ENCODE measurements at regions not wholly inside any gene's neighbourhood (a gene's known extent, or its start where the extent isn't known, plus 50 kb on each side); places are given as distances from the start of the nearest gene placed in this dataset.

GRCh38 chr3:110646496-110646895, 425.1 kb upstream of the NECTIN3 start:
- H3K27me3 Mint-ChIP-seq: no peaks in the 10 kb centered on the region
- no peaks in the 10 kb centered on the region for H3K36me3 Mint-ChIP-seq (ENCODE audit: low read depth)
- no peaks in the 10 kb centered on the region for H3K9me3 Mint-ChIP-seq
- H3K4me1 Mint-ChIP-seq (ENCODE audit: low read depth): no peaks in the 10 kb centered on the region
- H3K27ac Mint-ChIP-seq: no peak overlapping the region
- H3K4me3 Mint-ChIP-seq: no peak overlapping the region

GRCh38 chr3:110647586-110647985, 424.0 kb upstream of the NECTIN3 start:
- Mint-ChIP-seq H3K9me3 (no peaks in the 10 kb centered on the region), H3K27ac (no peak overlapping the region), H3K4me3 (no peak overlapping the region), H3K27me3 (no peaks in the 10 kb centered on the region), H3K36me3 (ENCODE audit: low read depth) (no peaks in the 10 kb centered on the region), H3K4me1 (ENCODE audit: low read depth) (no peaks in the 10 kb centered on the region)

- no peak overlapping the region for H3K4me3 Mint-ChIP-seq
- H3K27ac Mint-ChIP-seq: no peak overlapping the region
- H3K4me1 Mint-ChIP-seq (ENCODE audit: low read depth): no peaks in the 10 kb centered on the region
- no peaks in the 10 kb centered on the region for H3K27me3 Mint-ChIP-seq
- H3K36me3 Mint-ChIP-seq (ENCODE audit: low read depth): no peaks in the 10 kb centered on the region
- no peaks in the 10 kb centered on the region for H3K9me3 Mint-ChIP-seq
These were observed 420.9 kb upstream of the NECTIN3 start for GRCh38 chr3:110650741-110651140.

DNA sequence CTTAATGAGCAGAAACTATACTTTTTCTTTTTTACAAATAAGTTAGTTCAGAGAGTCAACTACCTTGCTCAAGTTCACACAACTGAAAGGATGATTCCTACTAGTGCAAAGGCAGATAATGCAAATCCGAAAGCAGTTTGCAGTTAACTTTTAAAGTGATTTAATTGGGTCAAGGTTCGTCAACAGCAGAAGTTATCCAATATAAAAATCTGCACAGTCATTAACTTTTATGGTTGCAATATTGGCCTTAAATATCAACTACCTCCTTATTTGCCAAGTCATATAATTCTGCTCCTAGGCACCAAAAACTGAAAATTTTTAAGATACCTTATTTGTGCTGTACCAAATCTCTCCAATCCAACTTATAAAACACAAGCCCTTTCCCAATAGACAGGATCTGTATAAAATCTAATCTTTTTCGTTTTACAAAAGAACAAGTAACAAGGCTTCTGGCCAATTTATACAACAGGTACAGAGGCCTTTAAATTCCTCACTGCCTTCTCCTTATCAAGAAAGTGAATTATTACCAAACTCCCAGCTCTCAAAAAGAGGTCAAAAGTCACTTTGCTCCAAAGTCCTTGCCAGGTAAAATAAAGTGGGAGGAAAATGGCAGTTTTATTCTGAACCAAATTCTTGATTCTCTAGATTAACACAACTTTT, 416.6 kb upstream of the NECTIN3 start:
- H3K4me3 Mint-ChIP-seq: no peak overlapping the region
- H3K4me1 Mint-ChIP-seq (ENCODE audit: low read depth): no peaks in the 10 kb centered on the region
- H3K27me3 Mint-ChIP-seq: no peaks in the 10 kb centered on the region
- no peaks in the 10 kb centered on the region for H3K36me3 Mint-ChIP-seq (ENCODE audit: low read depth)
- H3K27ac Mint-ChIP-seq: no peak overlapping the region
- no peaks in the 10 kb centered on the region for H3K9me3 Mint-ChIP-seq

- Mint-ChIP-seq H3K4me1 (ENCODE audit: low read depth) (no peaks in the 10 kb centered on the region), H3K27ac (no peak overlapping the region), H3K9me3 (no peaks in the 10 kb centered on the region), H3K36me3 (ENCODE audit: low read depth) (no peaks in the 10 kb centered on the region), H3K4me3 (no peak overlapping the region), H3K27me3 (no peaks in the 10 kb centered on the region)
These were observed 415.1 kb upstream of the NECTIN3 start for GRCh38 chr3:110656394-110657025.

GRCh38 chr3:110664148-110664547, 407.5 kb upstream of the NECTIN3 start:
- no peaks in the 10 kb centered on the region for H3K36me3 Mint-ChIP-seq (ENCODE audit: low read depth)
- no peak overlapping the region for H3K27ac Mint-ChIP-seq
- H3K9me3 Mint-ChIP-seq: peaks cover 9% of the 10 kb centered on the region
- no peaks in the 10 kb centered on the region for H3K4me1 Mint-ChIP-seq (ENCODE audit: low read depth)
- no peak overlapping the region for H3K4me3 Mint-ChIP-seq
- no peaks in the 10 kb centered on the region for H3K27me3 Mint-ChIP-seq

DNA sequence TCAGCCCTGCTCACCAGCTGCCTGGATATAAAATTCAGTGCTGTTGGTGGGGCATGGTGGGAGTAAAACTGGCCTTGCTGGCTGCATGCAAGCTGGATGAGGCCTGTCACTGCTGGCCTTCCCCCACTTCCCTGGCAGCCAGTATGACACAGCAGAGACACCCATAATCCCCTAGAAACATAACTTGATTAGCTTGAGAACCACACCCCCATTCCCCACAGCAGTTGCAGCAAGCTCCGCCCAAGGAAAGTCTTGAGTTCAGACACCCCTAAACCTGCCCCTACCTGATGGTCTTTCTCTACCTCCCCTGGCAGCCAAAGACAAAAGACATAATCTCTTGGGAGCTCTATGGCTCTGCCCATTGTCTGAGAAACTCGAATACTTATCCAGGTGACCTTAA, 405.1 kb upstream of the NECTIN3 start:
- H3K9me3 Mint-ChIP-seq: peaks cover 20% of the 10 kb centered on the region
- H3K4me1 Mint-ChIP-seq (ENCODE audit: low read depth): no peaks in the 10 kb centered on the region
- no peak overlapping the region for H3K4me3 Mint-ChIP-seq
- H3K27ac Mint-ChIP-seq: no peak overlapping the region
- H3K27me3 Mint-ChIP-seq: no peaks in the 10 kb centered on the region
- no peaks in the 10 kb centered on the region for H3K36me3 Mint-ChIP-seq (ENCODE audit: low read depth)

- no peaks in the 10 kb centered on the region for H3K36me3 Mint-ChIP-seq (ENCODE audit: low read depth)
- no peak overlapping the region for H3K4me3 Mint-ChIP-seq
- peaks cover 20% of the 10 kb centered on the region for H3K9me3 Mint-ChIP-seq
- H3K4me1 Mint-ChIP-seq (ENCODE audit: low read depth): no peaks in the 10 kb centered on the region
- no peak overlapping the region for H3K27ac Mint-ChIP-seq
- H3K27me3 Mint-ChIP-seq: no peaks in the 10 kb centered on the region
These were observed 404.4 kb upstream of the NECTIN3 start for GRCh38 chr3:110667216-110667615.

GRCh38 chr3:110670407-110670806, 401.2 kb upstream of the NECTIN3 start:
- H3K4me3 Mint-ChIP-seq: no peak overlapping the region
- H3K9me3 Mint-ChIP-seq: peaks cover 26% of the 10 kb centered on the region
- H3K27me3 Mint-ChIP-seq: no peaks in the 10 kb centered on the region
- no peak overlapping the region for H3K27ac Mint-ChIP-seq
- no peaks in the 10 kb centered on the region for H3K4me1 Mint-ChIP-seq (ENCODE audit: low read depth)
- H3K36me3 Mint-ChIP-seq (ENCODE audit: low read depth): no peaks in the 10 kb centered on the region

DNA sequence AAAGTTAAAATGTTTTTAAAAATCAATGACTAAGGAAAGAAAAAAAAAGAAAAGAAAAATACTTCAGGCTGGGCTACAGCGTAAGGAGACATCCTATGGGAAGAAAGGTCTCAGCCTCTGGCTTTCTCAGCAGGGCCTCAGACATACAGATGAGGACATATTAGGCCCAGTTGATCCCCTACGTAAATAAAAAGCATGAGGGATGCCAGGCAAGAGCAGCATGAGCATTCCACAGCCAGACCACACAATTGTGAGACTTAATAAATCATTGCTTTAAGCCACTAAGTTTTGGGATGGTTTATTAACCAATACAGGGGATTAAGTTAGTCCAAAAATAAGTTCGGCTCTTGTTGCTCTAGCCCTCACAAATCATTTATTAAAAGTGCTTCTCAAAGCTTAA, 394.1 kb upstream of the NECTIN3 start:
- Mint-ChIP-seq H3K27me3 (no peaks in the 10 kb centered on the region), H3K9me3 (peaks cover 6% of the 10 kb centered on the region), H3K4me1 (ENCODE audit: low read depth) (no peaks in the 10 kb centered on the region), H3K4me3 (no peak overlapping the region), H3K27ac (no peak overlapping the region), H3K36me3 (ENCODE audit: low read depth) (no peaks in the 10 kb centered on the region)

GRCh38 chr3:110679285-110679684, 392.3 kb upstream of the NECTIN3 start:
- H3K27me3 Mint-ChIP-seq: no peaks in the 10 kb centered on the region
- H3K4me3 Mint-ChIP-seq: no peak overlapping the region
- no peaks in the 10 kb centered on the region for H3K4me1 Mint-ChIP-seq (ENCODE audit: low read depth)
- H3K36me3 Mint-ChIP-seq (ENCODE audit: low read depth): no peaks in the 10 kb centered on the region
- no peaks in the 10 kb centered on the region for H3K9me3 Mint-ChIP-seq
- no peak overlapping the region for H3K27ac Mint-ChIP-seq

- H3K4me1 Mint-ChIP-seq (ENCODE audit: low read depth): no peaks in the 10 kb centered on the region
- H3K4me3 Mint-ChIP-seq: no peak overlapping the region
- no peaks in the 10 kb centered on the region for H3K9me3 Mint-ChIP-seq
- H3K36me3 Mint-ChIP-seq (ENCODE audit: low read depth): no peaks in the 10 kb centered on the region
- no peaks in the 10 kb centered on the region for H3K27me3 Mint-ChIP-seq
- H3K27ac Mint-ChIP-seq: no peak overlapping the region
These were observed 391.2 kb upstream of the NECTIN3 start for GRCh38 chr3:110680450-110680849.

GRCh38 chr3:110684466-110684865, 387.1 kb upstream of the NECTIN3 start:
- peaks cover 3% of the 10 kb centered on the region for H3K27me3 Mint-ChIP-seq
- H3K4me3 Mint-ChIP-seq: no peak overlapping the region
- no peaks in the 10 kb centered on the region for H3K9me3 Mint-ChIP-seq
- H3K27ac Mint-ChIP-seq: no peak overlapping the region
- no peaks in the 10 kb centered on the region for H3K36me3 Mint-ChIP-seq (ENCODE audit: low read depth)
- H3K4me1 Mint-ChIP-seq (ENCODE audit: low read depth): no peaks in the 10 kb centered on the region

- no peaks in the 10 kb centered on the region for H3K4me1 Mint-ChIP-seq (ENCODE audit: low read depth)
- H3K36me3 Mint-ChIP-seq (ENCODE audit: low read depth): no peaks in the 10 kb centered on the region
- H3K9me3 Mint-ChIP-seq: no peaks in the 10 kb centered on the region
- H3K27me3 Mint-ChIP-seq: peaks cover 3% of the 10 kb centered on the region
- no peak overlapping the region for H3K4me3 Mint-ChIP-seq
- H3K27ac Mint-ChIP-seq: no peak overlapping the region
These were observed 386.0 kb upstream of the NECTIN3 start for GRCh38 chr3:110685630-110686029.

DNA sequence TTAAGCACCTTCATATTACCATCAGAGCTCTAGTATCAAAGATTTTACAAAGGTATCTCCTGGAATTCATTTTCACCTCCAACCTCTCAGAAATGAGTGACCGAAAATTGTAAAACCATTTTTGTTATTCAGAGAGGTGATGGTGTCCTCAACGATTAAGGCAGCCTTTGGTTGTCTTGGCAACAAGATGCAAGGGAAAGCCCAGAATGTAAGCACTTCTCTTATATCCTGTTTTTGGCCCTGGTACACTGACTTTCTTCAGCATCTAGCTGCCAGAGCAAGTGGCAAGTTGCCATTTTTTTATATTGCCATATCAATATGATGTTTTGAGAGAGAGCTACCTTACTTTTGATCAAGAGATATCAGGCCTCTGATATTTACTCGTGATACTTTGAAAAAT, 384.9 kb upstream of the NECTIN3 start:
- H3K4me3 Mint-ChIP-seq: no peak overlapping the region

GRCh38 chr3:110687138-110687537, 384.5 kb upstream of the NECTIN3 start:
- H3K36me3 Mint-ChIP-seq (ENCODE audit: low read depth): no peaks in the 10 kb centered on the region
- no peak overlapping the region for H3K27ac Mint-ChIP-seq
- no peak overlapping the region for H3K4me3 Mint-ChIP-seq
- H3K9me3 Mint-ChIP-seq: no peaks in the 10 kb centered on the region
- no peaks in the 10 kb centered on the region for H3K4me1 Mint-ChIP-seq (ENCODE audit: low read depth)
- peaks cover 3% of the 10 kb centered on the region for H3K27me3 Mint-ChIP-seq

More for the DNA sequence above, 384.9 kb upstream of the NECTIN3 start:
- H3K27ac Mint-ChIP-seq: no peak overlapping the region
- no peaks in the 10 kb centered on the region for H3K36me3 Mint-ChIP-seq (ENCODE audit: low read depth)
- H3K9me3 Mint-ChIP-seq: no peaks in the 10 kb centered on the region
- no peaks in the 10 kb centered on the region for H3K4me1 Mint-ChIP-seq (ENCODE audit: low read depth)
- peaks cover 3% of the 10 kb centered on the region for H3K27me3 Mint-ChIP-seq
